ENCODE measurements at regions not wholly inside any gene's neighbourhood (a gene's known extent, or its start where the extent isn't known, plus 50 kb on each side); places are given as distances from the start of the nearest gene placed in this dataset.

DNA sequence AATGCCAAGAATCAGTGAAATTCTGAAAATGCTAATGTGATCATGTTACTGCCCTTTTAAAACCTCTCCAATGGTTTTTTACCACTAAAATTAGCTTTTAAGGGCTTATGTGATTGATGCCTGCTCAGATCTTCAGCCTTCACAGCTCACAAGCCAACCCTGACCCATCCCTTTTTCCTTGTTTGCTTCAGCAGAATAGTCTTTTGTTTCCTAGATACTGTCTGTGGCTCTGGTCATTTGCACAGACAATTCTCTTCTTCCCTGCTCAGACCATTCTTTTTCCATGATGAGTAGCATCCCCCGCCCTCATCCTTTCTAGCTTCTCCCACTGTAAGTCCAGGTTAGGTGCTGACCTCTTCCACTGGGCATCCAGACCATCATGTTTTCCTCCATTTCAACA is 164.9 kb upstream of the NT5C1B start:
- no peak overlapping the region for H3K27ac ChIP-seq (ENCODE audit: insufficient read depth, low read length)
- no peak overlapping the region for H3K56ac ChIP-seq (ENCODE audit: extremely low read depth, insufficient read depth, low read length)
- no peak overlapping the region for H2AFZ ChIP-seq (replicated peaks; ENCODE audit: low read length, poor library complexity)
- H3K9me1 ChIP-seq (ENCODE audit: insufficient read depth, low read length) = peaks cover 4% of the 10 kb centered on the region; the same call in 1 of the 2 replicates
- in situ Hi-C loops (cut with MboI; ENCODE audit: low sequenced_read_pairs) = no loop called here
- no peak overlapping the region for H3K23ac ChIP-seq (ENCODE audit: low read depth, low read length)
- H3K4ac ChIP-seq (ENCODE audit: low read depth, low read length) = no peak overlapping the region
- H4K20me1 ChIP-seq (ENCODE audit: insufficient read depth, low read length) = no peaks in the 10 kb centered on the region
- H4K91ac ChIP-seq (ENCODE audit: insufficient read depth, low read depth, low read length) = no peak overlapping the region
- no peak overlapping the region for H2BK120ac ChIP-seq (ENCODE audit: low read depth, low read length)
- TF ChIP-seq, protein P1, sequence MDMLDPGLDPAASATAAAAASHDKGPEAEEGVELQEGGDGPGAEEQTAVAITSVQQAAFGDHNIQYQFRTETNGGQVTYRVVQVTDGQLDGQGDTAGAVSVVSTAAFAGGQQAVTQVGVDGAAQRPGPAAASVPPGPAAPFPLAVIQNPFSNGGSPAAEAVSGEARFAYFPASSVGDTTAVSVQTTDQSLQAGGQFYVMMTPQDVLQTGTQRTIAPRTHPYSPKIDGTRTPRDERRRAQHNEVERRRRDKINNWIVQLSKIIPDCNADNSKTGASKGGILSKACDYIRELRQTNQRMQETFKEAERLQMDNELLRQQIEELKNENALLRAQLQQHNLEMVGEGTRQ (IDR thresholded peaks at IDR 0.05; ENCODE audit: low read depth, low read length) = no peak
- TF ChIP-seq CHD1 (IDR thresholded peaks at IDR 0.05; ENCODE audit: low read depth, low read length) (no peak), NFE2L2 (IDR thresholded peaks at IDR 0.05; ENCODE audit: low read depth, low read length) (no peak)
- TF ChIP-seq, protein P2, sequence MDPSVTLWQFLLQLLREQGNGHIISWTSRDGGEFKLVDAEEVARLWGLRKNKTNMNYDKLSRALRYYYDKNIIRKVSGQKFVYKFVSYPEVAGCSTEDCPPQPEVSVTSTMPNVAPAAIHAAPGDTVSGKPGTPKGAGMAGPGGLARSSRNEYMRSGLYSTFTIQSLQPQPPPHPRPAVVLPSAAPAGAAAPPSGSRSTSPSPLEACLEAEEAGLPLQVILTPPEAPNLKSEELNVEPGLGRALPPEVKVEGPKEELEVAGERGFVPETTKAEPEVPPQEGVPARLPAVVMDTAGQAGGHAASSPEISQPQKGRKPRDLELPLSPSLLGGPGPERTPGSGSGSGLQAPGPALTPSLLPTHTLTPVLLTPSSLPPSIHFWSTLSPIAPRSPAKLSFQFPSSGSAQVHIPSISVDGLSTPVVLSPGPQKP (IDR thresholded peaks at IDR 0.05; ENCODE audit: borderline replicate concordance, low read depth, low read length) = no peak
- H3K4me1 ChIP-seq (ENCODE audit: control insufficient read depth, insufficient read depth, low read length) = peaks cover 5% of the 10 kb centered on the region; the same call in 1 of the 2 replicates
- dilution Hi-C loops (cut with HindIII; ENCODE audit: low sequenced_read_pairs, unreplicated experiment) = no loop called here
- H2BK20ac ChIP-seq (ENCODE audit: low read depth, low read length) = no peak overlapping the region
- no peaks in the 10 kb centered on the region for H3K9me3 ChIP-seq (ENCODE audit: control insufficient read depth, insufficient read depth, low read length)
- POLR2A ChIA-PET (ENCODE audit: unreplicated experiment) = no interaction called here
- no TSS peak for BruUV-seq (replicated peaks)
- intact Hi-C loops (cut with micrococcal nuclease) = loop anchor here (5.0 to 10.0 kb wide), 5 partner anchors 138 to 483 kb away; no protein-coding TSS in a partner anchor
- no peak overlapping the region for H2AK5ac ChIP-seq (ENCODE audit: low read depth, low read length)
- ATAC-seq (ENCODE audit: low read depth) (no peak), DNase-seq (no peak)
- no peak overlapping the region for H3K4me3 ChIP-seq (ENCODE audit: insufficient read depth, low read depth, low read length)
- H3K36me3 ChIP-seq (ENCODE audit: control insufficient read depth, insufficient read depth, low read length) = no peaks in the 10 kb centered on the region
- CTCF ChIA-PET = interaction anchor here (0.9 to 1.0 kb wide), 2 partner anchors 20 to 614 kb away, joined by 3 to 5 read pairs; no protein-coding TSS in a partner anchor
- H2AK9ac ChIP-seq (replicated peaks; ENCODE audit: low read depth, low read length, poor library complexity) = no peak overlapping the region
- no peak overlapping the region for H3K9ac ChIP-seq (ENCODE audit: low read depth, low read length)
- no peak overlapping the region for H3K4me2 ChIP-seq (ENCODE audit: low read depth, low read length)
- no peak overlapping the region for H4K8ac ChIP-seq (ENCODE audit: low read depth in 2 of 2, low read length in 2 of 2)
- no peak overlapping the region for H3K18ac ChIP-seq (ENCODE audit: low read depth, low read length)
- H3K27me3 ChIP-seq (ENCODE audit: control insufficient read depth, insufficient read depth, low read length) = no peaks in the 10 kb centered on the region
- H4K5ac ChIP-seq (ENCODE audit: low read depth, low read length) = no peak overlapping the region
- no CpG with 5 or more reads among the region's 1 CpG for WGBS, 2 experiments (ENCODE audit: extremely low coverage in 2 of 2, insufficient read length in 1 of 2)
- no peak overlapping the region for H3K14ac ChIP-seq (replicated peaks; ENCODE audit: low read depth, low read length)
- no peak overlapping the region for H2BK5ac ChIP-seq (ENCODE audit: low read depth, low read length, poor library complexity, severe bottlenecking)
- no peak overlapping the region; the same call in 2 of the 3 replicates for H2BK15ac ChIP-seq (ENCODE audit: low read depth, low read length)
- H3K79me1 ChIP-seq (ENCODE audit: low read depth in 1 of 2, low read length in 2 of 2) = no peaks in the 10 kb centered on the region

All from IMR-90 (cell line).